CD14-positive monocyte (primary cell): ENCODE measurements at regions not wholly inside any gene's neighbourhood (a gene's known extent, or its start where the extent isn't known, plus 50 kb on each side); places are given as distances from the start of the nearest gene placed in this dataset.

Source experiments
- DNase-seq, 3 donors: peaks; one replicate each; pipeline ENCODE4 v3.0.0-alpha.2; 2011 to 2022
- H2AFZ ChIP-seq: 2 replicates; pipeline ENCODE4 v1.6.0; 2012; ENCODE audit warnings: mild to moderate bottlenecking, low read depth, low read length, inconsistent platforms; ENCODE audit not compliant: insufficient read depth, poor library complexity, severe bottlenecking
- H3K27ac ChIP-seq, 2 donors: 1 replicate in 1 of 2; 2 replicates in 1 of 2; pipeline ENCODE4 v1.5.1; 2012 to 2013; ENCODE audit warnings: low read length in 2 of 2, control low read depth in 1 of 2, inconsistent platforms in 1 of 2, low read depth in 1 of 2, mild to moderate bottlenecking in 1 of 2
- H3K27me3 ChIP-seq, 2 donors: one replicate each; pipeline versions ENCODE4 v1.6.0 to v1.6.1; 2011 to 2013; ENCODE audit warnings: low read length in 2 of 2; ENCODE audit not compliant: control insufficient read depth in 2 of 2, insufficient read depth in 2 of 2
- H3K36me3 ChIP-seq, 2 donors: replicated peaks in 1 of 2; 1 replicate in 1 of 2; 2 replicates in 1 of 2; pipeline versions ENCODE4 v1.5.1 to v1.6.1; 2012 to 2013; ENCODE audit warnings: low read length in 2 of 2, control low read depth in 1 of 2, inconsistent platforms in 1 of 2, mild to moderate bottlenecking in 1 of 2; ENCODE audit not compliant: insufficient read depth in 2 of 2, control insufficient read depth in 1 of 2
- H3K4me1 ChIP-seq, 2 donors: 1 replicate in 1 of 2; 2 replicates in 1 of 2; pipeline versions ENCODE4 v1.5.1 to v1.6.1; 2012 to 2013; ENCODE audit warnings: low read length in 2 of 2, control low read depth in 1 of 2, inconsistent platforms in 1 of 2, mild to moderate bottlenecking in 1 of 2, moderate library complexity in 1 of 2; ENCODE audit not compliant: insufficient read depth in 2 of 2, control insufficient read depth in 1 of 2
- H3K4me2 ChIP-seq: replicated peaks from 2 replicates; pipeline ENCODE3; 2012; ENCODE audit warnings: low read length, moderate library complexity, mild to moderate bottlenecking; ENCODE audit not compliant: poor library complexity, severe bottlenecking; ENCODE audit errors: extremely low read depth
- H3K4me3 ChIP-seq, 3 experiments: fragments of 200-600 bp in 1 of 3; sonication (generic) in 1 of 3; replicated peaks in 1 of 3; 1 replicate in 2 of 3; 2 replicates in 1 of 3; pipeline ENCODE4 v1.5.1; 2011 to 2013; ENCODE audit warnings: low read length in 3 of 3, mild to moderate bottlenecking in 3 of 3, control low read depth in 2 of 3, low read depth in 2 of 3, inconsistent platforms in 1 of 3, moderate library complexity in 1 of 3
- H3K79me2 ChIP-seq: 2 replicates; pipeline ENCODE4 v1.6.0; 2012; ENCODE audit warnings: mild to moderate bottlenecking, control low read depth, inconsistent platforms, low read length, moderate library complexity; ENCODE audit not compliant: insufficient read depth
- H3K9ac ChIP-seq: 2 replicates; pipeline ENCODE4 v1.6.0; 2017; ENCODE audit warnings: low read length, mild to moderate bottlenecking; ENCODE audit not compliant: insufficient read depth, poor library complexity, severe bottlenecking
- H3K9me3 ChIP-seq, 2 donors: replicated peaks in 1 of 2; 1 replicate in 1 of 2; 2 replicates in 1 of 2; pipeline versions ENCODE4 v1.5.1 to v1.6.1; 2012 to 2013; ENCODE audit warnings: low read length in 2 of 2, control low read depth in 1 of 2; ENCODE audit not compliant: control insufficient read depth in 1 of 2, insufficient read depth in 1 of 2
- H4K20me1 ChIP-seq: 2 replicates; pipeline ENCODE4 v1.6.0; 2012; ENCODE audit warnings: mild to moderate bottlenecking, low read length, control low read depth, moderate library complexity; ENCODE audit not compliant: insufficient read depth
- H3K27ac Mint-ChIP-seq, 7 donors: one replicate each; pipeline ENCODE4 v1.8.0; 2020; ENCODE audit warnings: mild to moderate bottlenecking in 7 of 7, mixed read lengths in 7 of 7, moderate library complexity in 6 of 7, inconsistent platforms in 2 of 7
- H3K27me3 Mint-ChIP-seq, 3 donors: one replicate each; pipeline ENCODE4 v1.8.0; 2021 to 2022; ENCODE audit warnings: low read depth in 3 of 3, mild to moderate bottlenecking in 3 of 3, mixed read lengths in 3 of 3, moderate library complexity in 3 of 3, inconsistent platforms in 1 of 3
- H3K36me3 Mint-ChIP-seq, 2 donors: one replicate each; pipeline ENCODE4 v1.8.0; 2020; ENCODE audit warnings: mixed read lengths in 2 of 2, inconsistent platforms in 1 of 2, mild to moderate bottlenecking in 1 of 2
- H3K4me1 Mint-ChIP-seq: one replicate; pipeline ENCODE4 v1.8.0; 2020; ENCODE audit warnings: mild to moderate bottlenecking, mixed read lengths
- H3K4me3 Mint-ChIP-seq, 2 donors: one replicate each; pipeline ENCODE4 v1.8.0; 2020; ENCODE audit warnings: mild to moderate bottlenecking in 2 of 2, mixed read lengths in 2 of 2, moderate library complexity in 1 of 2
- H3K9me3 Mint-ChIP-seq, 7 donors: one replicate each; pipeline ENCODE4 v1.8.0; 2020 to 2022; ENCODE audit warnings: mixed read lengths in 7 of 7, mild to moderate bottlenecking in 6 of 7, moderate library complexity in 6 of 7, inconsistent platforms in 2 of 7
- WGBS: methylation state at CpG from one replicate; pipeline ENCODE4 v1.1.5; 2013; ENCODE audit warnings: missing lambda C conversion rate; ENCODE audit not compliant: insufficient coverage; 5-methylcytosine and 5-hydroxymethylcytosine counted together
- intact Hi-C, 2 donors: fragments of 100-400 bp; cut with micrococcal nuclease; formaldehyde crosslinking; loops; one replicate each; pipeline versions ENCODE4 v1.15.0 to v1.15.1; 2023
- TF ChIP-seq, protein P1 (sequence below): fragments of 200-600 bp; IDR thresholded peaks from one replicate; pipeline ENCODE4 v1.8.0; 2022; ENCODE audit warnings: antibody characterized with exemption, mild to moderate bottlenecking

DNA sequence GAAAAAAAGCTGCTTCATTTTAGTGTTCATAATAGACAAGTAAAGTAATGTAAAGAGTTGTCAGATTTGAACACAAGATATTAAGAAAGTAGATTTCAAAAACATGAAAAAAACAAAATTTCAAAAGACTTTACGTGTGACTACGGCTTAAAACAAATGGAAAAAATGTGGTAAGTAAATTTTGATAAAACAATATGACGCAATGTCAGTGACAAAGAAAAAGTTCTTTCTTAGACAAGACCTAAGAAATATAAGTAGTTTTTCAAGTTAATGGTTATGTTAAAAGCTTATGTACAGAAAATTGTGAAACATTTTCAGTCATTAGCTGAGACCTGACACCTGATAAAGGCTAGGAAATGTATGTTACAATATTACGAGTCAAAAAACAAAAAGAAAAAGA is 73.7 kb upstream of the EYS start:
- Mint-ChIP-seq H3K27ac (no peak overlapping the region), H3K36me3 (no peaks in the 10 kb centered on the region), H3K4me1 (no peaks in the 10 kb centered on the region), H3K9me3 (peaks cover 0 to 5% (median 2%) of the 10 kb centered on the region in 7 donors), H3K27me3 (no peaks in the 10 kb centered on the region), H3K4me3 (no peak overlapping the region)
- H3K4me3 ChIP-seq, result no peak overlapping the region
- no peak overlapping the region for H2AFZ ChIP-seq
- H3K27me3 ChIP-seq, result no peaks in the 10 kb centered on the region
- intact Hi-C loops, result no loop called here
- peaks cover 0 to 5% of the 10 kb centered on the region in 2 donors for H3K9me3 ChIP-seq
- WGBS, result no CpG with 5 or more reads among the region's 4 CpGs
- TF ChIP-seq, protein P1, sequence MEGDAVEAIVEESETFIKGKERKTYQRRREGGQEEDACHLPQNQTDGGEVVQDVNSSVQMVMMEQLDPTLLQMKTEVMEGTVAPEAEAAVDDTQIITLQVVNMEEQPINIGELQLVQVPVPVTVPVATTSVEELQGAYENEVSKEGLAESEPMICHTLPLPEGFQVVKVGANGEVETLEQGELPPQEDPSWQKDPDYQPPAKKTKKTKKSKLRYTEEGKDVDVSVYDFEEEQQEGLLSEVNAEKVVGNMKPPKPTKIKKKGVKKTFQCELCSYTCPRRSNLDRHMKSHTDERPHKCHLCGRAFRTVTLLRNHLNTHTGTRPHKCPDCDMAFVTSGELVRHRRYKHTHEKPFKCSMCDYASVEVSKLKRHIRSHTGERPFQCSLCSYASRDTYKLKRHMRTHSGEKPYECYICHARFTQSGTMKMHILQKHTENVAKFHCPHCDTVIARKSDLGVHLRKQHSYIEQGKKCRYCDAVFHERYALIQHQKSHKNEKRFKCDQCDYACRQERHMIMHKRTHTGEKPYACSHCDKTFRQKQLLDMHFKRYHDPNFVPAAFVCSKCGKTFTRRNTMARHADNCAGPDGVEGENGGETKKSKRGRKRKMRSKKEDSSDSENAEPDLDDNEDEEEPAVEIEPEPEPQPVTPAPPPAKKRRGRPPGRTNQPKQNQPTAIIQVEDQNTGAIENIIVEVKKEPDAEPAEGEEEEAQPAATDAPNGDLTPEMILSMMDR, result no peak
- H3K79me2 ChIP-seq, result no peaks in the 10 kb centered on the region
- H3K9ac ChIP-seq, result no peak overlapping the region
- H3K27ac ChIP-seq, result no peak overlapping the region
- H4K20me1 ChIP-seq, result no peaks in the 10 kb centered on the region
- H3K4me2 ChIP-seq, result no peak overlapping the region
- no peak for DNase-seq
- no peaks in the 10 kb centered on the region for H3K36me3 ChIP-seq
- H3K4me1 ChIP-seq, result no peaks in the 10 kb centered on the region

DNA sequence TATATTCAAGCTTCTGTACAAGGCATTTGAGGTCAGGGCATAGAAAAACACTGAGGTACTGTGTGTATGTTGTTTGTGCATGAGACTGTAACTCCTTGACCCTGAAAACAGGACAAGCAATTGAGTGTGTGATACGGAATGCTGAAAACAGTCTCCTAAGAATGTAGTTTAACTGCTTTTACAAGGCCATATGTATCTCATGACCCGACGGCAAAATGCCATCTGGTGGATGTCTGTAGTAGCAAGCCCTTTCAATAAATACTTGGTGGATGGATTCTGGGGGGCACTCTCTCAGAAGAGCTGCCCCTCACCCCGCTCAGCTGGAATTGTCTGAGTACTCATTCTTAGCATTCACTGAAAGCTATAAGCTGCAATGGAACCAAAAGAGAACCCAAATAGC is 69.3 kb upstream of the EYS start:
- Histone ChIP-seq H3K4me1 (no peaks in the 10 kb centered on the region), H3K9ac (no peak overlapping the region), H3K27ac (no peak overlapping the region), H3K9me3 (peaks cover 11 to 12% of the 10 kb centered on the region in 2 donors), H2AFZ (no peak overlapping the region), H3K4me2 (no peak overlapping the region), H3K27me3 (no peaks in the 10 kb centered on the region), H4K20me1 (no peaks in the 10 kb centered on the region), H3K4me3 (no peak overlapping the region), H3K36me3 (no peaks in the 10 kb centered on the region), H3K79me2 (no peaks in the 10 kb centered on the region)
- H3K27ac Mint-ChIP-seq, result no peak overlapping the region
- H3K9me3 Mint-ChIP-seq, result peaks cover 0 to 8% (median 3%) of the 10 kb centered on the region in 7 donors
- H3K4me3 Mint-ChIP-seq, result no peak overlapping the region
- H3K36me3 Mint-ChIP-seq, result no peaks in the 10 kb centered on the region
- TF ChIP-seq, protein P1, result no peak
- WGBS, result 90% methylated on average over 2 of the region's 4 CpGs
- no peak for DNase-seq
- no peaks in the 10 kb centered on the region for H3K4me1 Mint-ChIP-seq
- H3K27me3 Mint-ChIP-seq, result no peaks in the 10 kb centered on the region
- intact Hi-C loops, result no loop called here
